Left lobe of liver (tissue), 2 donors: ENCODE measurements at regions not wholly inside any gene's neighbourhood (a gene's known extent, or its start where the extent isn't known, plus 50 kb on each side); places are given as distances from the start of the nearest gene placed in this dataset.

ENCODE experiments used
- ATAC-seq: fragments of 200-7000 bp; cut with Tn5 transposase; one replicate; pipeline ENCODE4 v1.9.1; 2020; ENCODE audit warnings: mild to moderate bottlenecking, moderate library complexity
- DNase-seq: peaks from one replicate; pipeline ENCODE4 v3.0.0-alpha.2; 2020; ENCODE audit warnings: low spot score
- donor health status: DM: no; HTN: no; CAD: no; lungs with moderate emphysema.
- donor health status: DM: no; HTN: yes; CAD: no.

GRCh38 chr2:2707206-2707991 lies 376.3 kb upstream of the MYT1L start:
- ATAC-seq (no peak), DNase-seq (no peak)

- ATAC-seq: no peak
- DNase-seq: no peak
Observed at GRCh38 chr2:2706306-2706705, 375.2 kb upstream of the MYT1L start.

- ATAC-seq (no peak), DNase-seq (no peak)
Observed at GRCh38 chr2:2705871-2706270, 374.8 kb upstream of the MYT1L start.

- no peak for ATAC-seq
- DNase-seq: no peak
Observed at GRCh38 chr2:2704428-2705090, 373.5 kb upstream of the MYT1L start.

GRCh38 chr2:2703762-2704427 lies 372.8 kb upstream of the MYT1L start:
- DNase-seq: no peak
- ATAC-seq: no peak

GRCh38 chr2:2703172-2703571 lies 372.1 kb upstream of the MYT1L start:
- DNase-seq: no peak
- ATAC-seq: no peak

- ATAC-seq: no peak
- DNase-seq: no peak
Observed at GRCh38 chr2:2702385-2702784, 371.3 kb upstream of the MYT1L start.

GRCh38 chr2:2701813-2702212 lies 370.7 kb upstream of the MYT1L start:
- DNase-seq (no peak), ATAC-seq (no peak)

- DNase-seq (no peak), ATAC-seq (no peak)
Observed at GRCh38 chr2:2701176-2701781, 370.2 kb upstream of the MYT1L start.

- DNase-seq (no peak), ATAC-seq (no peak)
Observed at GRCh38 chr2:2699121-2699505, 368.0 kb upstream of the MYT1L start.

- ATAC-seq (no peak), DNase-seq (no peak)
Observed at GRCh38 chr2:2698182-2699120, 367.4 kb upstream of the MYT1L start.

GRCh38 chr2:2696733-2697455 lies 365.8 kb upstream of the MYT1L start:
- DNase-seq (no peak), ATAC-seq (no peak)

GRCh38 chr2:2696325-2696724 lies 365.2 kb upstream of the MYT1L start:
- ATAC-seq (no peak), DNase-seq (no peak)

- DNase-seq (no peak), ATAC-seq (no peak)
Observed at GRCh38 chr2:2694746-2695145, 363.7 kb upstream of the MYT1L start.

- ATAC-seq (no peak), DNase-seq (no peak)
Observed at GRCh38 chr2:2692599-2693389, 361.7 kb upstream of the MYT1L start.

GRCh38 chr2:2691419-2691818 lies 360.3 kb upstream of the MYT1L start:
- DNase-seq (no peak), ATAC-seq (no peak)

GRCh38 chr2:2690985-2691384 lies 359.9 kb upstream of the MYT1L start:
- no peak for ATAC-seq
- no peak for DNase-seq

GRCh38 chr2:2689306-2689705 lies 358.2 kb upstream of the MYT1L start:
- ATAC-seq: no peak
- DNase-seq: no peak

GRCh38 chr2:2688254-2688653 lies 357.2 kb upstream of the MYT1L start:
- DNase-seq (no peak), ATAC-seq (no peak)
